Liver (tissue), 8 donors: ENCODE measurements at regions not wholly inside any gene's neighbourhood (a gene's known extent, or its start where the extent isn't known, plus 50 kb on each side); places are given as distances from the start of the nearest gene placed in this dataset.

Source experiments
- DNase-seq: peaks from one replicate; pipeline ENCODE4 v3.0.0-alpha.2; 2017; ENCODE audit warnings: low spot score
- H3K27ac ChIP-seq, 2 donors: one replicate each; pipeline ENCODE4 v1.7.0; 2013; ENCODE audit warnings: inconsistent platforms in 2 of 2, low read length in 2 of 2, control low read depth in 1 of 2, low read depth in 1 of 2, mild to moderate bottlenecking in 1 of 2
- H3K27me3 ChIP-seq, 4 donors: one replicate each; pipeline versions ENCODE4 v1.6.1 to v1.7.0; 2013; ENCODE audit warnings: low read length in 3 of 4, inconsistent platforms in 1 of 4, mild to moderate bottlenecking in 1 of 4, moderate library complexity in 1 of 4; ENCODE audit not compliant: control insufficient read depth in 4 of 4, insufficient read depth in 4 of 4
- H3K36me3 ChIP-seq, 4 donors: one replicate each; pipeline versions ENCODE4 v1.6.1 to v1.7.0; 2013; ENCODE audit warnings: low read length in 3 of 4, mild to moderate bottlenecking in 3 of 4, low read depth in 1 of 4, moderate library complexity in 1 of 4; ENCODE audit not compliant: control insufficient read depth in 4 of 4, insufficient read depth in 3 of 4
- H3K4me1 ChIP-seq, 4 donors: one replicate each; pipeline versions ENCODE4 v1.6.1 to v1.7.0; 2013; ENCODE audit warnings: low read length in 3 of 4, mild to moderate bottlenecking in 3 of 4, moderate library complexity in 1 of 4; ENCODE audit not compliant: control insufficient read depth in 4 of 4, insufficient read depth in 4 of 4
- H3K4me3 ChIP-seq, 3 donors: one replicate each; pipeline versions ENCODE4 v1.6.1 to v1.7.0; 2013; ENCODE audit warnings: low read length in 3 of 3, control low read depth in 1 of 3, low read depth in 1 of 3, mild to moderate bottlenecking in 1 of 3
- H3K9ac ChIP-seq, 2 donors: one replicate each; pipeline ENCODE4 v1.7.0; 2013; ENCODE audit warnings: low read length in 2 of 2, mild to moderate bottlenecking in 2 of 2, moderate library complexity in 2 of 2, control low read depth in 1 of 2, low read depth in 1 of 2
- H3K9me3 ChIP-seq, 4 donors: one replicate each; pipeline versions ENCODE4 v1.6.1 to v1.7.0; 2013; ENCODE audit warnings: low read length in 3 of 4; ENCODE audit not compliant: control insufficient read depth in 4 of 4
- FOXA2 ChIP-seq: IDR thresholded peaks from 2 replicates; pipeline ENCODE4 v1.6.1; 2016; ENCODE audit warnings: antibody characterized with exemption
- GABPA ChIP-seq, 2 donors: IDR thresholded peaks in 1 of 2; conservative IDR thresholded peaks in 1 of 2; 2 replicates each; pipeline ENCODE4 v1.6.1; 2016; ENCODE audit warnings: antibody characterized with exemption in 2 of 2, mild to moderate bottlenecking in 1 of 2, moderate library complexity in 1 of 2
- HNF4G ChIP-seq: IDR thresholded peaks from 2 replicates; pipeline ENCODE4 v1.6.1; 2016; ENCODE audit warnings: antibody characterized with exemption
- MAX ChIP-seq: IDR thresholded peaks from 2 replicates; pipeline ENCODE4 v1.6.1; 2016; ENCODE audit warnings: antibody characterized with exemption
- RAD21 ChIP-seq, 2 donors: IDR thresholded peaks; 2 replicates each; pipeline ENCODE4 v1.6.1; 2016; ENCODE audit warnings: antibody characterized with exemption in 2 of 2, mild to moderate bottlenecking in 2 of 2
- RXRA ChIP-seq, 2 donors: IDR thresholded peaks; 2 replicates each; pipeline ENCODE4 v1.6.1; 2017 to 2018; ENCODE audit warnings: antibody characterized with exemption in 2 of 2, mild to moderate bottlenecking in 1 of 2
- SP1 ChIP-seq: IDR thresholded peaks from 2 replicates; pipeline ENCODE4 v1.6.1; 2018; ENCODE audit warnings: antibody characterized with exemption, mild to moderate bottlenecking
- TAF1 ChIP-seq: conservative IDR thresholded peaks from 2 replicates; pipeline ENCODE4 v1.6.1; 2016; ENCODE audit warnings: antibody characterized with exemption, mild to moderate bottlenecking
- YY1 ChIP-seq: IDR thresholded peaks from 2 replicates; pipeline ENCODE4 v1.6.1; 2016; ENCODE audit warnings: antibody characterized with exemption, mild to moderate bottlenecking
- WGBS: extraction: QIAGEN DNeasy Blood & Tissue Kit; methylation state at CpG from one replicate; pipeline ENCODE4 v1.1.7; 2013; 5-methylcytosine and 5-hydroxymethylcytosine counted together
- TF ChIP-seq, protein P1 (sequence below): IDR thresholded peaks from 2 replicates; pipeline ENCODE4 v1.6.1; 2016; ENCODE audit warnings: antibody characterized with exemption
- TF ChIP-seq, protein P2 (sequence below): fragments of 150-350 bp; IDR thresholded peaks from 2 replicates; pipeline ENCODE4 v1.5.1; 2017; ENCODE audit warnings: improper control_type of control experiment, low read depth, low read length; ENCODE audit not compliant: missing input control
- TF ChIP-seq, protein P3 (sequence below): IDR thresholded peaks from 2 replicates; pipeline ENCODE4 v1.6.1; 2016; ENCODE audit warnings: antibody characterized with exemption, mild to moderate bottlenecking
- TF ChIP-seq, protein P4 (sequence below): IDR thresholded peaks from 2 replicates; pipeline ENCODE4 v1.6.1; 2016; ENCODE audit warnings: antibody characterized with exemption
- donor health status: healthy.
- donor health status: healthy.
- donor health status: healthy.
- donor health status: healthy.
- donor health status: healthy.

- Histone ChIP-seq H3K36me3 (no peaks in the 10 kb centered on the region), H3K27me3 (peaks cover 0 to 2% (median 0%) of the 10 kb centered on the region in 4 donors), H3K4me3 (no peak overlapping the region), H3K27ac (no peak overlapping the region), H3K4me1 (no peaks in the 10 kb centered on the region), H3K9me3 (peaks cover 0 to 4% (median 1%) of the 10 kb centered on the region in 4 donors), H3K9ac (no peak overlapping the region)
- 70% methylated on average over 2 of the region's 2 CpGs for WGBS
- TF ChIP-seq, protein P1, sequence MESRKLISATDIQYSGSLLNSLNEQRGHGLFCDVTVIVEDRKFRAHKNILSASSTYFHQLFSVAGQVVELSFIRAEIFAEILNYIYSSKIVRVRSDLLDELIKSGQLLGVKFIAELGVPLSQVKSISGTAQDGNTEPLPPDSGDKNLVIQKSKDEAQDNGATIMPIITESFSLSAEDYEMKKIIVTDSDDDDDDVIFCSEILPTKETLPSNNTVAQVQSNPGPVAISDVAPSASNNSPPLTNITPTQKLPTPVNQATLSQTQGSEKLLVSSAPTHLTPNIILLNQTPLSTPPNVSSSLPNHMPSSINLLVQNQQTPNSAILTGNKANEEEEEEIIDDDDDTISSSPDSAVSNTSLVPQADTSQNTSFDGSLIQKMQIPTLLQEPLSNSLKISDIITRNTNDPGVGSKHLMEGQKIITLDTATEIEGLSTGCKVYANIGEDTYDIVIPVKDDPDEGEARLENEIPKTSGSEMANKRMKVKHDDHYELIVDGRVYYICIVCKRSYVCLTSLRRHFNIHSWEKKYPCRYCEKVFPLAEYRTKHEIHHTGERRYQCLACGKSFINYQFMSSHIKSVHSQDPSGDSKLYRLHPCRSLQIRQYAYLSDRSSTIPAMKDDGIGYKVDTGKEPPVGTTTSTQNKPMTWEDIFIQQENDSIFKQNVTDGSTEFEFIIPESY = no peak
- TF ChIP-seq FOXA2 (no peak), TAF1 (no peak), SP1 (no peak), MAX (no peak), RXRA (IDR thresholded peaks at IDR 0.05) (no peak), RAD21 (IDR thresholded peaks at IDR 0.05) (no peak), GABPA (IDR thresholded peaks at IDR 0.05 in 1 of 2, conservative IDR thresholded peaks at IDR 0.05 in 1 of 2) (no peak)
- TF ChIP-seq, protein P2, sequence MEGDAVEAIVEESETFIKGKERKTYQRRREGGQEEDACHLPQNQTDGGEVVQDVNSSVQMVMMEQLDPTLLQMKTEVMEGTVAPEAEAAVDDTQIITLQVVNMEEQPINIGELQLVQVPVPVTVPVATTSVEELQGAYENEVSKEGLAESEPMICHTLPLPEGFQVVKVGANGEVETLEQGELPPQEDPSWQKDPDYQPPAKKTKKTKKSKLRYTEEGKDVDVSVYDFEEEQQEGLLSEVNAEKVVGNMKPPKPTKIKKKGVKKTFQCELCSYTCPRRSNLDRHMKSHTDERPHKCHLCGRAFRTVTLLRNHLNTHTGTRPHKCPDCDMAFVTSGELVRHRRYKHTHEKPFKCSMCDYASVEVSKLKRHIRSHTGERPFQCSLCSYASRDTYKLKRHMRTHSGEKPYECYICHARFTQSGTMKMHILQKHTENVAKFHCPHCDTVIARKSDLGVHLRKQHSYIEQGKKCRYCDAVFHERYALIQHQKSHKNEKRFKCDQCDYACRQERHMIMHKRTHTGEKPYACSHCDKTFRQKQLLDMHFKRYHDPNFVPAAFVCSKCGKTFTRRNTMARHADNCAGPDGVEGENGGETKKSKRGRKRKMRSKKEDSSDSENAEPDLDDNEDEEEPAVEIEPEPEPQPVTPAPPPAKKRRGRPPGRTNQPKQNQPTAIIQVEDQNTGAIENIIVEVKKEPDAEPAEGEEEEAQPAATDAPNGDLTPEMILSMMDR = no peak
- TF ChIP-seq, protein P3, sequence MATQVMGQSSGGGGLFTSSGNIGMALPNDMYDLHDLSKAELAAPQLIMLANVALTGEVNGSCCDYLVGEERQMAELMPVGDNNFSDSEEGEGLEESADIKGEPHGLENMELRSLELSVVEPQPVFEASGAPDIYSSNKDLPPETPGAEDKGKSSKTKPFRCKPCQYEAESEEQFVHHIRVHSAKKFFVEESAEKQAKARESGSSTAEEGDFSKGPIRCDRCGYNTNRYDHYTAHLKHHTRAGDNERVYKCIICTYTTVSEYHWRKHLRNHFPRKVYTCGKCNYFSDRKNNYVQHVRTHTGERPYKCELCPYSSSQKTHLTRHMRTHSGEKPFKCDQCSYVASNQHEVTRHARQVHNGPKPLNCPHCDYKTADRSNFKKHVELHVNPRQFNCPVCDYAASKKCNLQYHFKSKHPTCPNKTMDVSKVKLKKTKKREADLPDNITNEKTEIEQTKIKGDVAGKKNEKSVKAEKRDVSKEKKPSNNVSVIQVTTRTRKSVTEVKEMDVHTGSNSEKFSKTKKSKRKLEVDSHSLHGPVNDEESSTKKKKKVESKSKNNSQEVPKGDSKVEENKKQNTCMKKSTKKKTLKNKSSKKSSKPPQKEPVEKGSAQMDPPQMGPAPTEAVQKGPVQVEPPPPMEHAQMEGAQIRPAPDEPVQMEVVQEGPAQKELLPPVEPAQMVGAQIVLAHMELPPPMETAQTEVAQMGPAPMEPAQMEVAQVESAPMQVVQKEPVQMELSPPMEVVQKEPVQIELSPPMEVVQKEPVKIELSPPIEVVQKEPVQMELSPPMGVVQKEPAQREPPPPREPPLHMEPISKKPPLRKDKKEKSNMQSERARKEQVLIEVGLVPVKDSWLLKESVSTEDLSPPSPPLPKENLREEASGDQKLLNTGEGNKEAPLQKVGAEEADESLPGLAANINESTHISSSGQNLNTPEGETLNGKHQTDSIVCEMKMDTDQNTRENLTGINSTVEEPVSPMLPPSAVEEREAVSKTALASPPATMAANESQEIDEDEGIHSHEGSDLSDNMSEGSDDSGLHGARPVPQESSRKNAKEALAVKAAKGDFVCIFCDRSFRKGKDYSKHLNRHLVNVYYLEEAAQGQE = no peak
- TF ChIP-seq, protein P4, sequence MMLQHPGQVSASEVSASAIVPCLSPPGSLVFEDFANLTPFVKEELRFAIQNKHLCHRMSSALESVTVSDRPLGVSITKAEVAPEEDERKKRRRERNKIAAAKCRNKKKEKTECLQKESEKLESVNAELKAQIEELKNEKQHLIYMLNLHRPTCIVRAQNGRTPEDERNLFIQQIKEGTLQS = no peak
- no peak for DNase-seq
These were observed 110.1 kb upstream of the LMO4 start for GRCh38 chr1:87218618-87219017.

GRCh38 chr1:87219141-87219540 lies 109.5 kb upstream of the LMO4 start:
- DNase-seq = no peak
- H3K36me3 ChIP-seq = no peaks in the 10 kb centered on the region
- no peaks in the 10 kb centered on the region for H3K4me1 ChIP-seq
- H3K27me3 ChIP-seq = peaks cover 0 to 2% (median 0%) of the 10 kb centered on the region in 4 donors
- H3K9ac ChIP-seq = no peak overlapping the region
- TF ChIP-seq YY1 (no peak), HNF4G (no peak), SP1 (no peak), RXRA (IDR thresholded peaks at IDR 0.05) (no peak), GABPA (IDR thresholded peaks at IDR 0.05 in 1 of 2, conservative IDR thresholded peaks at IDR 0.05 in 1 of 2) (no peak)
- peaks cover 0 to 4% (median 1%) of the 10 kb centered on the region in 4 donors for H3K9me3 ChIP-seq
- H3K4me3 ChIP-seq = no peak overlapping the region
- WGBS = 62% methylated on average over 1 of the region's 1 CpG
- H3K27ac ChIP-seq = no peak overlapping the region
